HEK293 (cell line): ENCODE measurements at regions not wholly inside any gene's neighbourhood (a gene's known extent, or its start where the extent isn't known, plus 50 kb on each side); places are given as distances from the start of the nearest gene placed in this dataset.

Experiments
- KLF9 ChIP-seq: fragments of 450-650 bp; formaldehyde crosslinking; IDR thresholded peaks from 2 replicates; pipeline ENCODE4 v1.5.1; 2016; ENCODE audit warnings: missing biosample characterization, missing genetic modification characterization, low read depth
- ZNF19 ChIP-seq: fragments of 450-650 bp; formaldehyde crosslinking; IDR thresholded peaks from 2 replicates; pipeline ENCODE4; 2016; ENCODE audit warnings: missing biosample characterization, missing genetic modification characterization, low read depth
- ZNF664 ChIP-seq: fragments of 450-650 bp; formaldehyde crosslinking; IDR thresholded peaks from 2 replicates; pipeline ENCODE4 v1.5.1; 2016; ENCODE audit warnings: missing biosample characterization, missing genetic modification characterization

DNA sequence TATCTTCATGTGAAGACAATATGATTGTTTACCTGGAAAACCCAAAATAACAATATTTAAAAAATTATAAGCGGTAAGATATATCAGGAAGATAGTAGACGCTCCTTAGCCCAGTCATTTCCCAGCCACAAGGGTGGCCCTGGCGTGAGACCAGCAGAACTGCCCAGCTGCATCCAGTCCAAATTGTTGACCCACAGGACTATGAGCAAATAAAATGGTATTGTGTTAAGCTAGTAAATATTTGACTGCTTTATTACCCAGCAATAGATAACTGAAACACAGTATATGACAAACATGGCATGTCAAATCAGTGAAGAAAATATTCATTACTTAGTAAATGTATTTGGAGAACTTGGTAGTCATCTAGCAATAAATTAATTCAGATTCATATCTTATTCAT is 294.3 kb upstream of the SPAG17 start:
- no peak for TF ChIP-seq KLF9
- TF ChIP-seq ZNF664 (tag by site-specific recombination), result no peak
- TF ChIP-seq ZNF19, result no peak
